Adrenal gland (tissue), 9 donors: ENCODE measurements at regions not wholly inside any gene's neighbourhood (a gene's known extent, or its start where the extent isn't known, plus 50 kb on each side); places are given as distances from the start of the nearest gene placed in this dataset.

ENCODE experiments used
- DNase-seq, 7 donors: peaks; one replicate each; pipeline ENCODE4 v3.0.0-alpha.2; 2019 to 2020
- H3K27ac ChIP-seq, 5 donors: fragments of 200-600 bp; sonication (generic) in 4 of 5; 1 replicate in 3 of 5; 2 replicates in 2 of 5; pipeline versions ENCODE4 v1.5.1 to v1.8.0; 2016 to 2020; ENCODE audit warnings: mild to moderate bottlenecking in 1 of 5
- H3K27me3 ChIP-seq: fragments of 200-600 bp; 2 replicates; pipeline ENCODE4 v1.8.0; 2021
- H3K36me3 ChIP-seq, 2 donors: fragments of 200-600 bp; replicated peaks in 1 of 2; 1 replicate in 1 of 2; 2 replicates in 1 of 2; pipeline versions ENCODE4 v1.5.1 to v1.8.0; 2018 to 2022
- H3K4me1 ChIP-seq, 2 donors: fragments of 200-600 bp; replicated peaks in 1 of 2; 1 replicate in 1 of 2; 2 replicates in 1 of 2; pipeline versions ENCODE4 v1.5.1 to v1.8.0; 2018 to 2021
- H3K4me3 ChIP-seq, 4 donors: fragments of 200-600 bp; sonication (generic) in 3 of 4; one replicate each; pipeline ENCODE4 v1.5.1; 2016 to 2018
- H3K9me3 ChIP-seq, 3 donors: fragments of 200-600 bp; sonication (generic) in 1 of 3; replicated peaks in 1 of 3; 1 replicate in 2 of 3; 2 replicates in 1 of 3; pipeline versions ENCODE4 v1.5.1 to v1.8.0; 2016 to 2021
- CTCF ChIP-seq, 6 experiments: fragments of 450-650 bp in 4 of 6; fragments of 200-600 bp in 2 of 6; sonication (generic) in 1 of 6; IDR thresholded peaks; 1 replicate in 5 of 6; 2 replicates in 1 of 6; pipeline versions ENCODE4 v1.5.1 to v1.8.0; 2016 to 2021; ENCODE audit warnings: antibody characterized with exemption in 6 of 6, mild to moderate bottlenecking in 2 of 6, moderate library complexity in 1 of 6
- POLR2A ChIP-seq, 2 donors: fragments of 450-650 bp; IDR thresholded peaks; one replicate each; pipeline ENCODE4 v1.6.1; 2017; ENCODE audit warnings: antibody characterized with exemption in 2 of 2, mild to moderate bottlenecking in 2 of 2, moderate library complexity in 1 of 2
- WGBS, 4 donors: extraction: QIAGEN DNeasy Blood & Tissue Kit in 2 of 4; methylation state at CpG; one replicate each; pipeline versions ENCODE4 v1.1.5 to v1.1.7; 2013 to 2017; 5-methylcytosine and 5-hydroxymethylcytosine counted together
- intact Hi-C, 2 donors: fragments of 100-400 bp; cut with DNase I; formaldehyde crosslinking; loops; one replicate each; pipeline versions ENCODE4 v1.14.1 to v1.15.0; 2022 to 2023
- donor health status: healthy with polysubstance abuse.
- donor health status: Bipolar disorder and iron deficiency.
- donor health status: DM: yes; HTN: yes; CAD: no.
- donor health status: DM: no; HTN: no; CAD: no.
- donor health status: DM: no; HTN: no; CAD: no.

GRCh38 chr5:107296572-107296971 lies 374.2 kb downstream of the EFNA5 start:
- Histone ChIP-seq H3K4me3 (no peak overlapping the region), H3K9me3 (no peaks in the 10 kb centered on the region), H3K36me3 (no peaks in the 10 kb centered on the region), H3K27ac (no peak overlapping the region), H3K4me1 (no peaks in the 10 kb centered on the region), H3K27me3 (no peaks in the 10 kb centered on the region)
- intact Hi-C loops: no loop called here
- WGBS, 4 donors: 57 to 71% (median 61%) methylated on average over 2 of the region's 2 CpGs
- no peak for DNase-seq
- TF ChIP-seq POLR2A (IDR thresholded peaks at IDR 0.05) (no peak), CTCF (IDR thresholded peaks at IDR 0.05) (no peak)

- no peaks in the 10 kb centered on the region for H3K9me3 ChIP-seq
- no peaks in the 10 kb centered on the region for H3K27me3 ChIP-seq
- intact Hi-C loops: no loop called here
- 82 to 91% (median 85%) methylated on average over 2 of the region's 2 CpGs for WGBS, 4 donors
- no peak for DNase-seq
- TF ChIP-seq POLR2A (IDR thresholded peaks at IDR 0.05): no peak
- no peak for TF ChIP-seq CTCF (IDR thresholded peaks at IDR 0.05)
- H3K27ac ChIP-seq: no peak overlapping the region
- H3K4me1 ChIP-seq: no peaks in the 10 kb centered on the region
- no peak overlapping the region for H3K4me3 ChIP-seq
- H3K36me3 ChIP-seq: no peaks in the 10 kb centered on the region
Measured at GRCh38 chr5:107295914-107296313, 374.8 kb downstream of the EFNA5 start.

- Histone ChIP-seq H3K27me3 (no peaks in the 10 kb centered on the region), H3K9me3 (no peaks in the 10 kb centered on the region), H3K27ac (peak overlapping the region in 1 of 5 donors; percentile 52), H3K36me3 (no peaks in the 10 kb centered on the region), H3K4me1 (no peaks in the 10 kb centered on the region), H3K4me3 (no peak overlapping the region)
- 62 to 69% (median 64%) methylated on average over 1 of the region's 1 CpG for WGBS, 4 donors
- DNase-seq: no peak
- no peak for TF ChIP-seq POLR2A (IDR thresholded peaks at IDR 0.05)
- TF ChIP-seq CTCF (IDR thresholded peaks at IDR 0.05): no peak
- intact Hi-C loops: no loop called here
Measured at GRCh38 chr5:107294669-107295068, 376.1 kb downstream of the EFNA5 start.

GRCh38 chr5:107294211-107294550 lies 376.6 kb downstream of the EFNA5 start:
- TF ChIP-seq CTCF (IDR thresholded peaks at IDR 0.05) (no peak), POLR2A (IDR thresholded peaks at IDR 0.05) (no peak)
- Histone ChIP-seq H3K27me3 (no peaks in the 10 kb centered on the region), H3K4me1 (no peaks in the 10 kb centered on the region), H3K27ac (peak overlapping the region in 1 of 5 donors; percentile 52), H3K4me3 (no peak overlapping the region), H3K36me3 (no peaks in the 10 kb centered on the region), H3K9me3 (no peaks in the 10 kb centered on the region)
- DNase-seq: no peak
- intact Hi-C loops: no loop called here
